Upper lobe of right lung (tissue), 1 donor: ENCODE measurements at regions not wholly inside any gene's neighbourhood (a gene's known extent, or its start where the extent isn't known, plus 50 kb on each side); places are given as distances from the start of the nearest gene placed in this dataset.

ENCODE experiments used
- ATAC-seq: fragments of 200-7000 bp; cut with Tn5 transposase; one replicate; pipeline ENCODE4 v1.9.1; 2020; ENCODE audit warnings: mild to moderate bottlenecking, moderate library complexity
- DNase-seq: peaks from one replicate; pipeline ENCODE4 v3.0.0-alpha.2; 2020
- H3K27ac ChIP-seq: fragments of 200-600 bp; one replicate; pipeline ENCODE4 v1.8.0; 2022
- H3K27me3 ChIP-seq: fragments of 200-600 bp; one replicate; pipeline ENCODE4 v1.8.0; 2022; ENCODE audit warnings: mild to moderate bottlenecking
- H3K36me3 ChIP-seq: fragments of 200-600 bp; one replicate; pipeline ENCODE4 v1.8.0; 2022
- H3K4me1 ChIP-seq: fragments of 200-600 bp; one replicate; pipeline ENCODE4 v1.8.0; 2022
- H3K4me3 ChIP-seq: fragments of 200-600 bp; one replicate; pipeline ENCODE4 v1.8.0; 2022; ENCODE audit warnings: mild to moderate bottlenecking
- H3K9me3 ChIP-seq: fragments of 200-600 bp; one replicate; pipeline ENCODE4 v1.8.0; 2022
- intact Hi-C: fragments of 100-400 bp; cut with DNase I; formaldehyde crosslinking; loops from one replicate; pipeline ENCODE4 v1.11.0; 2022
- TF ChIP-seq, protein P1 (sequence below): fragments of 200-600 bp; IDR thresholded peaks from one replicate; pipeline ENCODE4 v1.8.0; 2022; ENCODE audit warnings: antibody characterized with exemption
- donor health status: DM: no; HTN: yes; CAD: no; lungs with severe emphysema.

DNA sequence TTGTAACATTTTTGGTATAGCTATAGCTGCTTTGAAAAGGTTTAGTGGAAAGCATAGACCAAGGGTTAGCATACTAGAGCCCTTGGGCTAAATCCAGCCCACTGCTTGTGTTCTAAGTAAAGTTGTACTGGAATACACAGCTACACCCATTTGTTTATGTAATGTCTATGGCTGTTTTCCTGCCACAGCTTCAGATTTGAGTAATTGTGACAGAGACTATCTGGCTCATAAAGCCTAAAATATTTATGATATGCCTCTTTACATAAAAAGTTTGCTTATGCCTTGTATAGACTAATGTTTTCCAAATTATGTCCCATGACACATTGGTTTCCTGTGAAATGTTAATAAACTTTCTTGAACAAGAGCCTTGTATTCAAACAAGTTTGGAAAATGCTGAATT lies 234.8 kb upstream of the ATP2B1 start:
- peaks cover 10% of the 10 kb centered on the region for H3K4me1 ChIP-seq
- no peaks in the 10 kb centered on the region for H3K36me3 ChIP-seq
- no peaks in the 10 kb centered on the region for H3K27me3 ChIP-seq
- TF ChIP-seq, protein P1, sequence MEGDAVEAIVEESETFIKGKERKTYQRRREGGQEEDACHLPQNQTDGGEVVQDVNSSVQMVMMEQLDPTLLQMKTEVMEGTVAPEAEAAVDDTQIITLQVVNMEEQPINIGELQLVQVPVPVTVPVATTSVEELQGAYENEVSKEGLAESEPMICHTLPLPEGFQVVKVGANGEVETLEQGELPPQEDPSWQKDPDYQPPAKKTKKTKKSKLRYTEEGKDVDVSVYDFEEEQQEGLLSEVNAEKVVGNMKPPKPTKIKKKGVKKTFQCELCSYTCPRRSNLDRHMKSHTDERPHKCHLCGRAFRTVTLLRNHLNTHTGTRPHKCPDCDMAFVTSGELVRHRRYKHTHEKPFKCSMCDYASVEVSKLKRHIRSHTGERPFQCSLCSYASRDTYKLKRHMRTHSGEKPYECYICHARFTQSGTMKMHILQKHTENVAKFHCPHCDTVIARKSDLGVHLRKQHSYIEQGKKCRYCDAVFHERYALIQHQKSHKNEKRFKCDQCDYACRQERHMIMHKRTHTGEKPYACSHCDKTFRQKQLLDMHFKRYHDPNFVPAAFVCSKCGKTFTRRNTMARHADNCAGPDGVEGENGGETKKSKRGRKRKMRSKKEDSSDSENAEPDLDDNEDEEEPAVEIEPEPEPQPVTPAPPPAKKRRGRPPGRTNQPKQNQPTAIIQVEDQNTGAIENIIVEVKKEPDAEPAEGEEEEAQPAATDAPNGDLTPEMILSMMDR = no peak
- DNase-seq (no peak), ATAC-seq (no peak)
- H3K27ac ChIP-seq = no peak overlapping the region
- intact Hi-C loops = no loop called here
- no peaks in the 10 kb centered on the region for H3K9me3 ChIP-seq
- H3K4me3 ChIP-seq = no peak overlapping the region

DNA sequence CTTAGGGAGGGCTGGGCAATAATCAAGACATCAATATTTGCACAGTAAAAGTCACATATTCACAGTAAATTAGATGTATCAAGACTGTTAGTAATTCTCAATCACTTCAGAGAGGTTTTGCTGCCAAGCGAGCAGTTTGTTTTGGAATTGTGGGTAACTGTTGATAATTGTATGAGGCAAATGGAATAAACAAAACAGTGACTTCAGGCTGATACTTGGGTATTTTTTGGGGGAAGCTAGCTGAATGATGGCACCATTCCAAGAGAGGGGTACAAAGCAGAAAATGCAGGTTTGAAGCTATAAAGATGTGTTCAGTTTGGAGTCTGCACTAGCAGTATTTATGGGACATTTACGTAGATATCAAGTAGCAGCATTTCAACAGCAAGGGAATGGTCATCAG lies 232.8 kb upstream of the ATP2B1 start:
- Histone ChIP-seq H3K36me3 (no peaks in the 10 kb centered on the region), H3K27ac (no peak overlapping the region), H3K4me1 (peaks cover under 1% of the 10 kb centered on the region), H3K4me3 (no peak overlapping the region), H3K27me3 (no peaks in the 10 kb centered on the region), H3K9me3 (no peaks in the 10 kb centered on the region)
- TF ChIP-seq, protein P1 = no peak
- DNase-seq = no peak
- intact Hi-C loops = no loop called here
- ATAC-seq = no peak

DNA sequence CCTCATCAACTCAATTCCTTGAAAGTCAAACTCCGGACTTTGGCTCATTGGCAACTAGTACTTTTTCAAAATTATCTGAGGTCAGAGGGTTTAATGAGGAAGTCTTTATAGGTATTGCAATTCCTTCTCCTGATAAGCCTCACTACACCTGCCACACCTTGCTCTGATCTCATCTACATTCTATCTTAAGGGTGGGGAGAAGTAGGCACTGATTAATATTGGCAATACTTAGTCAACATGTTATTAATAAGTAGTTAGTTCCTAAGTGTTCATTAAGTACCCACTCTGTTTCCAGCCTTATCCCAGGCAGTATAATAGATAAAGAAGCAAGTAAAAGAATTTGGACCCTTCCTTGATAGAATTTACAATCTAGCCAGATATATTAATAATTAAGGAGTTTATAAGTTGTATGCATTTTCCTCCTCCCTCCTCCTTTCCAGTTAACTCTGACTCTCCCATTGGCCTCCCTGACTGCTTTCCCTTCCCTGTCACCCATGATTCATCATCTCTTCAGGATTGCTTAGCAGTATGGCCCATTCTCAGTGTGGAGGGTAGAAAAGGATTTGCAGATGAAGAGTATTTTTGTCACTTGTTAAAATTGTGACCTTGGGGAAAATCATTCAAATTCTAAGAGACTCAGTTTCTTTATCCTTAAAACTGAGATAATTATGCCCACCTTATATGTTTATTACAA lies 231.0 kb upstream of the ATP2B1 start:
- no peak for DNase-seq
- Histone ChIP-seq H3K4me3 (no peak overlapping the region), H3K9me3 (no peaks in the 10 kb centered on the region), H3K4me1 (no peaks in the 10 kb centered on the region), H3K36me3 (no peaks in the 10 kb centered on the region), H3K27me3 (no peaks in the 10 kb centered on the region), H3K27ac (no peak overlapping the region)
- intact Hi-C loops = no loop called here
- TF ChIP-seq, protein P1 = no peak
- ATAC-seq = no peak

DNA sequence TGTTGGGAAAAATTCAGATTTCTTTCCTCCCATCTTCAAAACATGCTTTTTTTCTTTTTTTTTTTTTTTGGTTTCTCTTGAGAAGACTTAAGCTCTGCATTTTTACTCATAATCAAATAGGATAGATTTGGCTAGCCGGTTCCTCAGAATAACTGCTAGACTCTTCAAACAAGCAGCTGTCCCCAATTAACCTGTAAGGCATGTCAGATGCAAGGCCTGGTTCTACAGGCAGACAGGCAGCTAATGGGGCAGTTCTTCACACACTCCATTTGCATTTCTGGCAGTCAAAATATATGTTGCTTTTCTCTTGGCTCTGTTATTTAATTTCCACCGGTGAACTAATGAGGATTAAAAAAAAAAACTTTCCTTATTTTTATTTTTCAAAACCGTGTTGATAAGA lies 228.0 kb upstream of the ATP2B1 start:
- intact Hi-C loops = no loop called here
- H3K27me3 ChIP-seq = no peaks in the 10 kb centered on the region

DNA sequence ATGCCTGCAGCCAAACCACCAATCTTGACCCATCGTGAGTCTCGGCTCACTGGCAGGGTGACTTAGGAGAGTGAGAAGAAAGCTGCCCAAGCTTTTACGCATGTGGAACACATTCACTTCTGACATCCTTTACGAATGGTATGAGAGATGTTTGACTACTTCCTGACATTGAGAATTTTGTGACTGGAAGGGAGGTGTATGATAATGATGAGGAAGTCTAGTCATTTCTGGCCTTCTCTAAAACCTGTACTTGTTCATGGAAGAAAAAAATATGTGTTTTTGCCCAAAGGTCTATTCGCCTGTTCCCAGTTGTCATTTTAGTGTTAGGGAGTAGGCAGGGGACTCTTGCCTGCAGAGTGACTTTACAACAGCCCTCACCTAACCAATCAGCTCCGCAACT lies 227.2 kb upstream of the ATP2B1 start:
- intact Hi-C loops = no loop called here
- Histone ChIP-seq H3K27ac (no peak overlapping the region), H3K27me3 (no peaks in the 10 kb centered on the region), H3K4me3 (no peak overlapping the region), H3K36me3 (no peaks in the 10 kb centered on the region), H3K9me3 (no peaks in the 10 kb centered on the region), H3K4me1 (no peaks in the 10 kb centered on the region)
- ATAC-seq (no peak), DNase-seq (no peak)
- TF ChIP-seq, protein P1 = no peak

More for the DNA sequence above, 228.0 kb upstream of the ATP2B1 start:
- H3K36me3 ChIP-seq = no peaks in the 10 kb centered on the region
- no peaks in the 10 kb centered on the region for H3K9me3 ChIP-seq
- H3K27ac ChIP-seq = no peak overlapping the region
- no peaks in the 10 kb centered on the region for H3K4me1 ChIP-seq
- H3K4me3 ChIP-seq = no peak overlapping the region
- DNase-seq (no peak), ATAC-seq (no peak)
- TF ChIP-seq, protein P1 = no peak

DNA sequence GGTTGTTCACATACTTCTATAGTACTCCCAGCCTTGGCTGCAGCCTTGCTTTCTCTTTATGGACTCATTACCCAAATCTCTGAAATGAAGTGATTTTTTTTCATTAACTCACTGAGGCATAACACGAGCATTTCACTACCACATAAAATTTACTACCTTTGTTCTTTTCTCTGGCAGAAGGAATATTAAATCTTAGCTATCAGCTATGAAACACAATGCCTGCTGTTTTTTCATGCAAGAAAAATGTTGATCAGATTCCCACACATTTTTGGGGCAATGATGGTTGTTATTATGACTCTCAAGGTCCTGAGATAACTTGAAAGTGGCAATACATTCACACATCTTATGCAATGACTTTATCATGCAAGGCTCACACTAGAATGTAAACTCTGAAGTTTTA lies 225.3 kb upstream of the ATP2B1 start:
- Histone ChIP-seq H3K27me3 (no peaks in the 10 kb centered on the region), H3K27ac (no peak overlapping the region), H3K4me3 (no peak overlapping the region), H3K36me3 (no peaks in the 10 kb centered on the region), H3K4me1 (no peaks in the 10 kb centered on the region), H3K9me3 (no peaks in the 10 kb centered on the region)
- DNase-seq (no peak), ATAC-seq (no peak)
- intact Hi-C loops = no loop called here
- TF ChIP-seq, protein P1 = no peak
